HCT116 (cell line): ENCODE measurements at regions not wholly inside any gene's neighbourhood (a gene's known extent, or its start where the extent isn't known, plus 50 kb on each side); places are given as distances from the start of the nearest gene placed in this dataset.

Experiments used
- ATAC-seq: fragments of 200-7000 bp; cut with Tn5 transposase; 2 replicates; pipeline ENCODE4 v1.9.1; 2020; ENCODE audit warnings: mild to moderate bottlenecking, moderate library complexity
- BruUV-seq: library from RNA; stranded (reverse); fragments of 400-500 nt; replicated peaks from 2 replicates; lab custom pipeline; 2021; lab: Mats Ljungman, UMichigan
- CTCF ChIA-PET: fragments of 300-600 bp; sonication (Branson Sonifier 250); formaldehyde crosslinking; loops from one replicate; lab custom pipeline; 2021; ENCODE audit warnings: antibody characterized with exemption; lab: Charles Lee
- POLR2A ChIA-PET: fragments of 300-600, 350-600 bp; sonication (Branson Sonifier 250); formaldehyde crosslinking; loops from one replicate; lab custom pipeline; 2021; ENCODE audit warnings: antibody characterized with exemption; lab: Charles Lee
- RAD21 ChIA-PET, 2 experiments: fragments of 300-600 bp; sonication (Branson Sonifier 250); formaldehyde crosslinking; loops; one replicate each; lab custom pipeline; 2023; ENCODE audit warnings: low total read pairs in 2 of 2; ENCODE audit not compliant: uncharacterized antibody in 2 of 2, unreplicated experiment in 2 of 2, low non-redundant PET in 1 of 2; lab: Charles Lee
- DNase-seq: peaks from one replicate; pipeline ENCODE4 v3.0.0-alpha.2; 2010; ENCODE audit warnings: low read depth, low spot score
- H2AFZ ChIP-seq: fragments of 200-600 bp; shearing (Covaris generic), sonication (generic); 2 replicates; pipeline ENCODE4 v1.6.1; 2017; ENCODE audit warnings: low read depth, mixed run types, mixed read lengths, antibody characterized with exemption, low read length; ENCODE audit not compliant: poor library complexity, severe bottlenecking
- H3K27ac ChIP-seq: 2 replicates; pipeline ENCODE4 v1.5.1; 2012; ENCODE audit warnings: low read depth, low read length
- H3K27me3 ChIP-seq: fragments of 200-600 bp; sonication (generic); 2 replicates; pipeline ENCODE4 v1.6.1; 2016; ENCODE audit warnings: mixed run types, low read length, mixed read lengths; ENCODE audit not compliant: insufficient read depth
- H3K36me3 ChIP-seq, 2 experiments: fragments of 200-500 bp in 1 of 2; fragments of 200-600 bp in 1 of 2; sonication (Bioruptor generic) in 1 of 2; sonication (generic) in 1 of 2; 2 replicates each; pipeline versions ENCODE4 v1.5.1 to v1.6.1; 2014 to 2016; ENCODE audit warnings: low read length in 2 of 2, inconsistent platforms in 1 of 2, mixed read lengths in 1 of 2, mixed run types in 1 of 2; ENCODE audit not compliant: insufficient read depth in 2 of 2, control insufficient read depth in 1 of 2
- H3K4me1 ChIP-seq, 2 experiments: fragments of 200-600 bp in 1 of 2; sonication (generic) in 1 of 2; 2 replicates each; pipeline versions ENCODE4 v1.5.1 to v1.6.1; 2012 to 2017; ENCODE audit warnings: low read length in 2 of 2, inconsistent platforms in 1 of 2, mild to moderate bottlenecking in 1 of 2, mixed read lengths in 1 of 2, mixed run types in 1 of 2, moderate library complexity in 1 of 2; ENCODE audit not compliant: insufficient read depth in 2 of 2, control insufficient read depth in 1 of 2
- H3K4me2 ChIP-seq: fragments of 200-600 bp; sonication (generic); 2 replicates; pipeline ENCODE4 v1.6.1; 2017; ENCODE audit warnings: mixed run types, low read length, mixed read lengths
- H3K4me3 ChIP-seq, 2 experiments: fragments of 200-600 bp in 1 of 2; sonication (generic) in 1 of 2; replicated peaks in 1 of 2; 2 replicates each; pipeline ENCODE4 v1.5.1; 2011 to 2016; ENCODE audit warnings: low read length in 2 of 2, control low read depth in 1 of 2, low read depth in 1 of 2, mild to moderate bottlenecking in 1 of 2, mixed read lengths in 1 of 2, mixed run types in 1 of 2
- H3K79me2 ChIP-seq: fragments of 200-600 bp; sonication (generic); 2 replicates; pipeline ENCODE4 v1.6.1; 2017; ENCODE audit warnings: mild to moderate bottlenecking, mixed run types, low read length, moderate library complexity, mixed read lengths; ENCODE audit not compliant: insufficient read depth
- H3K9ac ChIP-seq: fragments of 200-600 bp; sonication (generic); 2 replicates; pipeline ENCODE4 v1.6.1; 2016; ENCODE audit warnings: low read length, mixed read lengths
- H3K9me2 ChIP-seq: fragments of 200-600 bp; sonication (generic), shearing (Covaris generic); 2 replicates; pipeline ENCODE4 v1.6.1; 2017; ENCODE audit warnings: mixed run types, mild to moderate bottlenecking, moderate library complexity; ENCODE audit not compliant: insufficient read depth
- H3K9me3 ChIP-seq, 2 experiments: fragments of 200-500 bp in 1 of 2; fragments of 200-600 bp in 1 of 2; sonication (Bioruptor generic) in 1 of 2; sonication (generic) in 1 of 2; 2 replicates each; pipeline ENCODE4 v1.6.1; 2014 to 2017; ENCODE audit warnings: low read length in 2 of 2, mixed read lengths in 2 of 2, inconsistent platforms in 1 of 2, low read depth in 1 of 2, mild to moderate bottlenecking in 1 of 2, mixed run types in 1 of 2, moderate library complexity in 1 of 2; ENCODE audit not compliant: control insufficient read depth in 1 of 2, insufficient read depth in 1 of 2
- H4K20me1 ChIP-seq: fragments of 200-600 bp; sonication (generic), shearing (Covaris generic); 2 replicates; pipeline ENCODE4 v1.6.1; 2017; ENCODE audit warnings: mixed run types, mild to moderate bottlenecking, moderate library complexity; ENCODE audit not compliant: insufficient read depth
- CBX3 ChIP-seq: IDR thresholded peaks from 2 replicates; pipeline ENCODE4 v1.6.1; 2012; ENCODE audit warnings: low read depth
- EGR1 ChIP-seq: IDR thresholded peaks from 2 replicates; pipeline ENCODE4 v1.6.1; 2012; ENCODE audit warnings: low read depth
- ELF1 ChIP-seq: IDR thresholded peaks from 2 replicates; pipeline ENCODE4 v1.6.1; 2012; ENCODE audit warnings: low read depth, borderline replicate concordance
- POLR2A ChIP-seq: IDR thresholded peaks from 2 replicates; pipeline ENCODE4 v1.7.0; 2011; ENCODE audit warnings: borderline replicate concordance; ENCODE audit not compliant: insufficient read depth, insufficient read length; ENCODE audit errors: extremely low read depth
- POLR2AphosphoS5 ChIP-seq: IDR thresholded peaks from 2 replicates; pipeline ENCODE4 v1.6.1; 2011; ENCODE audit warnings: mild to moderate bottlenecking, low read depth, low read length, moderate library complexity
- RAD21 ChIP-seq: IDR thresholded peaks from 2 replicates; pipeline ENCODE4 v1.6.1; 2012; ENCODE audit warnings: low read depth, mild to moderate bottlenecking
- SIN3A ChIP-seq: IDR thresholded peaks from 2 replicates; pipeline ENCODE4 v1.6.1; 2012; ENCODE audit warnings: low read depth
- SRF ChIP-seq: IDR thresholded peaks from 2 replicates; pipeline ENCODE4 v1.6.1; 2012; ENCODE audit warnings: low read depth
- TCF7L2 ChIP-seq: IDR thresholded peaks from 2 replicates; pipeline ENCODE4 v1.7.0; 2011; ENCODE audit warnings: borderline replicate concordance, inconsistent platforms; ENCODE audit not compliant: insufficient read depth, insufficient read length; ENCODE audit errors: extremely low read depth
- YY1 ChIP-seq: IDR thresholded peaks from 2 replicates; pipeline ENCODE4 v1.6.1; 2011; ENCODE audit warnings: low read length, low read depth, moderate library complexity, mild to moderate bottlenecking; ENCODE audit not compliant: insufficient replicate concordance; ENCODE audit errors: extremely low read depth
- ZFX ChIP-seq: fragments of 450-650 bp; IDR thresholded peaks from 2 replicates; pipeline ENCODE4 v1.6.1; 2017
- ZNF274 ChIP-seq: fragments of 200-500 bp; sonication (Bioruptor generic); IDR thresholded peaks from 2 replicates; pipeline ENCODE4 v1.6.1; 2014; ENCODE audit warnings: mild to moderate bottlenecking, low read depth, low read length, inconsistent platforms
- intact Hi-C: fragments of 100-400 bp; cut with micrococcal nuclease; formaldehyde crosslinking; loops from 2 replicates; pipeline ENCODE4 v1.10.0; 2022
- TF ChIP-seq, protein P1 (sequence below): IDR thresholded peaks from 2 replicates; pipeline ENCODE4 v1.6.1; 2012; ENCODE audit warnings: low read depth
- TF ChIP-seq, protein P2 (sequence below): IDR thresholded peaks from 2 replicates; pipeline ENCODE4 v1.6.1; 2011; ENCODE audit warnings: mild to moderate bottlenecking, low read length, moderate library complexity; ENCODE audit not compliant: insufficient replicate concordance; ENCODE audit errors: extremely low read depth

DNA sequence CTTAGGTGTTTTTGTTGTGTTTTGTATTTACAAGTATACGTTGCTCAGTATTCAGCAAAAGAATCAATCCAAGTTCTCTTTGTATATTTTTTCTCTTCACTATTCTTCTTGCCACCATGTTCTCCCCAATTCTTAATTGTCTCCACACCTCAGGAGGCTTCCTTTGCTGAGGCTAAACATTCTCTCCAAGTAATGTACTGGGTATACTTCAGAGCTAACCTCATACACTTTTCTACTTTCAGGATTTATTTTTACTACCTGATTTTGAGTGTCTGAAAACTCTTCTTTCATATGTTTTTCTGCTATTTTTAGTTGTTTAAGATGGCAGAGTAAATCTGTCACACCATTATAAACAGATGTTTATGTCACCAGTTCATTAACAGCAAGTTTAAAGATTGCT is 354.8 kb upstream of the KCND2 start:
- TF ChIP-seq, protein P1, sequence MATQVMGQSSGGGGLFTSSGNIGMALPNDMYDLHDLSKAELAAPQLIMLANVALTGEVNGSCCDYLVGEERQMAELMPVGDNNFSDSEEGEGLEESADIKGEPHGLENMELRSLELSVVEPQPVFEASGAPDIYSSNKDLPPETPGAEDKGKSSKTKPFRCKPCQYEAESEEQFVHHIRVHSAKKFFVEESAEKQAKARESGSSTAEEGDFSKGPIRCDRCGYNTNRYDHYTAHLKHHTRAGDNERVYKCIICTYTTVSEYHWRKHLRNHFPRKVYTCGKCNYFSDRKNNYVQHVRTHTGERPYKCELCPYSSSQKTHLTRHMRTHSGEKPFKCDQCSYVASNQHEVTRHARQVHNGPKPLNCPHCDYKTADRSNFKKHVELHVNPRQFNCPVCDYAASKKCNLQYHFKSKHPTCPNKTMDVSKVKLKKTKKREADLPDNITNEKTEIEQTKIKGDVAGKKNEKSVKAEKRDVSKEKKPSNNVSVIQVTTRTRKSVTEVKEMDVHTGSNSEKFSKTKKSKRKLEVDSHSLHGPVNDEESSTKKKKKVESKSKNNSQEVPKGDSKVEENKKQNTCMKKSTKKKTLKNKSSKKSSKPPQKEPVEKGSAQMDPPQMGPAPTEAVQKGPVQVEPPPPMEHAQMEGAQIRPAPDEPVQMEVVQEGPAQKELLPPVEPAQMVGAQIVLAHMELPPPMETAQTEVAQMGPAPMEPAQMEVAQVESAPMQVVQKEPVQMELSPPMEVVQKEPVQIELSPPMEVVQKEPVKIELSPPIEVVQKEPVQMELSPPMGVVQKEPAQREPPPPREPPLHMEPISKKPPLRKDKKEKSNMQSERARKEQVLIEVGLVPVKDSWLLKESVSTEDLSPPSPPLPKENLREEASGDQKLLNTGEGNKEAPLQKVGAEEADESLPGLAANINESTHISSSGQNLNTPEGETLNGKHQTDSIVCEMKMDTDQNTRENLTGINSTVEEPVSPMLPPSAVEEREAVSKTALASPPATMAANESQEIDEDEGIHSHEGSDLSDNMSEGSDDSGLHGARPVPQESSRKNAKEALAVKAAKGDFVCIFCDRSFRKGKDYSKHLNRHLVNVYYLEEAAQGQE = no peak
- no peak for TF ChIP-seq SIN3A
- no peak for TF ChIP-seq RAD21
- no peak for TF ChIP-seq ZNF274
- no peak for TF ChIP-seq YY1
- no peak for TF ChIP-seq ELF1
- TF ChIP-seq EGR1 = no peak
- no peak for TF ChIP-seq TCF7L2
- TF ChIP-seq POLR2A = no peak
- TF ChIP-seq, protein P2, sequence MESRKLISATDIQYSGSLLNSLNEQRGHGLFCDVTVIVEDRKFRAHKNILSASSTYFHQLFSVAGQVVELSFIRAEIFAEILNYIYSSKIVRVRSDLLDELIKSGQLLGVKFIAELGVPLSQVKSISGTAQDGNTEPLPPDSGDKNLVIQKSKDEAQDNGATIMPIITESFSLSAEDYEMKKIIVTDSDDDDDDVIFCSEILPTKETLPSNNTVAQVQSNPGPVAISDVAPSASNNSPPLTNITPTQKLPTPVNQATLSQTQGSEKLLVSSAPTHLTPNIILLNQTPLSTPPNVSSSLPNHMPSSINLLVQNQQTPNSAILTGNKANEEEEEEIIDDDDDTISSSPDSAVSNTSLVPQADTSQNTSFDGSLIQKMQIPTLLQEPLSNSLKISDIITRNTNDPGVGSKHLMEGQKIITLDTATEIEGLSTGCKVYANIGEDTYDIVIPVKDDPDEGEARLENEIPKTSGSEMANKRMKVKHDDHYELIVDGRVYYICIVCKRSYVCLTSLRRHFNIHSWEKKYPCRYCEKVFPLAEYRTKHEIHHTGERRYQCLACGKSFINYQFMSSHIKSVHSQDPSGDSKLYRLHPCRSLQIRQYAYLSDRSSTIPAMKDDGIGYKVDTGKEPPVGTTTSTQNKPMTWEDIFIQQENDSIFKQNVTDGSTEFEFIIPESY = no peak
- no peak for TF ChIP-seq CBX3
- TF ChIP-seq ZFX = no peak
- no peak for TF ChIP-seq SRF
- TF ChIP-seq POLR2AphosphoS5 = no peak

More for the DNA sequence above, 354.8 kb upstream of the KCND2 start:
- H3K4me3 ChIP-seq = no peak overlapping the region
- H3K4me1 ChIP-seq = no peaks in the 10 kb centered on the region
- no TSS peak for BruUV-seq
- H3K27me3 ChIP-seq = no peaks in the 10 kb centered on the region
- H2AFZ ChIP-seq = no peak overlapping the region
- CTCF ChIA-PET = no interaction called here
- no peaks in the 10 kb centered on the region for H3K79me2 ChIP-seq
- no peaks in the 10 kb centered on the region for H4K20me1 ChIP-seq
- intact Hi-C loops = no loop called here
- no peak overlapping the region for H3K4me2 ChIP-seq
- 0 out of 2 replicates have a peak, but pooled peaks cover 4% of the 10 kb centered on the region for H3K9me2 ChIP-seq
- H3K9ac ChIP-seq = no peak overlapping the region
- no peak overlapping the region for H3K27ac ChIP-seq
- no peaks in the 10 kb centered on the region for H3K36me3 ChIP-seq
- no peaks in the 10 kb centered on the region for H3K9me3 ChIP-seq
- RAD21 ChIA-PET = no interaction called here
- no peak for DNase-seq
- POLR2A ChIA-PET = no interaction called here
- no peak for ATAC-seq
